ENCODE measurements at regions not wholly inside any gene's neighbourhood (a gene's known extent, or its start where the extent isn't known, plus 50 kb on each side); places are given as distances from the start of the nearest gene placed in this dataset.

DNA sequence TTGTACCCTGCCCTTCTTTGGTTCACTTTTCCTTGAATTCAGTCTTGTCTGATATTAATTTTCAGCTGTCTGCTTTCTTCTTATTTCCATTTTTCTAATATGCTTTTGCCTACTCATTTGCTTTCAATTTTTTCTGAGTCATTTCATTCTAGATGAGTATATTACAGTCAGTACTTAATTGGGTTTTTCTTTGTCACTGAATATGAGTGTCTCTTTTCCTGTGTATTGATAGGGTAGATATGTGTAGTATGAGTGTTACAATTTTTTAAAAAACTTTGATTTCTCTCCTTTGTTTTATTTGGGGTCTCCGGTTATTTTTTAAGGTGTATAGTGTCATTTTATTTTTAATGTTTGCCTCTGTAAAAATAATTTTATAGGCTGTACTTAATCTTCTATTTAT, 222.2 kb downstream of the IDS start:
- TF ChIP-seq, protein P1, sequence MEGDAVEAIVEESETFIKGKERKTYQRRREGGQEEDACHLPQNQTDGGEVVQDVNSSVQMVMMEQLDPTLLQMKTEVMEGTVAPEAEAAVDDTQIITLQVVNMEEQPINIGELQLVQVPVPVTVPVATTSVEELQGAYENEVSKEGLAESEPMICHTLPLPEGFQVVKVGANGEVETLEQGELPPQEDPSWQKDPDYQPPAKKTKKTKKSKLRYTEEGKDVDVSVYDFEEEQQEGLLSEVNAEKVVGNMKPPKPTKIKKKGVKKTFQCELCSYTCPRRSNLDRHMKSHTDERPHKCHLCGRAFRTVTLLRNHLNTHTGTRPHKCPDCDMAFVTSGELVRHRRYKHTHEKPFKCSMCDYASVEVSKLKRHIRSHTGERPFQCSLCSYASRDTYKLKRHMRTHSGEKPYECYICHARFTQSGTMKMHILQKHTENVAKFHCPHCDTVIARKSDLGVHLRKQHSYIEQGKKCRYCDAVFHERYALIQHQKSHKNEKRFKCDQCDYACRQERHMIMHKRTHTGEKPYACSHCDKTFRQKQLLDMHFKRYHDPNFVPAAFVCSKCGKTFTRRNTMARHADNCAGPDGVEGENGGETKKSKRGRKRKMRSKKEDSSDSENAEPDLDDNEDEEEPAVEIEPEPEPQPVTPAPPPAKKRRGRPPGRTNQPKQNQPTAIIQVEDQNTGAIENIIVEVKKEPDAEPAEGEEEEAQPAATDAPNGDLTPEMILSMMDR (IDR thresholded peaks at IDR 0.05; ENCODE audit: low read depth, low read length) = no peak
- no peak overlapping the region for H3K4me3 ChIP-seq (ENCODE audit: low read depth, low read length)

DNA sequence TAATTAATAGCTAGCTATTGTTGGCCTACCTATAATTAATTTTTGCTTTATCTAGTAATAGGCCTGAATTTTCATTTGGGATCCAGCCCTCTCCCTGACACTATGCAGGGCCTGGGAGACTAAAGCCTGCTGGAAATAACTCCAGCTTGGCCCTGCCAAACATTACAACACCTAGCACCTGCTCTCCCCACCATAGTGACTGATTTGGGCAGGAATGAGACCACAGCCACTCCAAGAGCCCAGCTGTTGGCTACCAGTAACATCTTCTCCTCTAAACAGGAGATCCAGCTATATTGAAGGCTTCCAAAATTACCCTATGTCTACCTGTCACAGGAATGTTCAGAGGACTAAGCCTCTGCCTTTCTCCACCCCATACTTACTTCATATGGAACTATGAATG, 225.1 kb downstream of the IDS start:
- H3K4me3 ChIP-seq (ENCODE audit: low read depth, low read length) = no peak overlapping the region
- TF ChIP-seq, protein P1 (IDR thresholded peaks at IDR 0.05; ENCODE audit: low read depth, low read length) = no peak

DNA sequence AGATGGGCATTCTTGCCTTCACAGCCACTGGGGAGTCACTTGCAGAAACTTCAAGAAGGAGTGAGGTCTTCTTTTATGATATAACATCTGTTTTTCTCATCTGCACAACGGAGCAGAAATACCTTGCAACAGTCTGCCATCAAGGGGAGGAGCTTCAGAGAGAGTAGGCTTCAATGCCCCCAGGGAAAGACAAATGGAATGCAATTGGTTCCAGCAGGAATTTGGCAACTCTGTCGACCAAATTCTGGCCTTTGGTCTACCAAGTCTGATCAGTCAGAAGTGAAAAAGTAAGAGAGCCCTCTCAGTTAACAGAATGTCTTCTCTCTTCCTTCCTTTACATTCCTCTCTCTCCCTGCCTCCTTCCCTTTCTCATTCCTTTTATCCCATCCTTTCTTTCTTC, 229.3 kb downstream of the IDS start:
- H3K4me3 ChIP-seq (ENCODE audit: low read depth, low read length) = no peak overlapping the region
- TF ChIP-seq, protein P1 (IDR thresholded peaks at IDR 0.05; ENCODE audit: low read depth, low read length) = no peak

DNA sequence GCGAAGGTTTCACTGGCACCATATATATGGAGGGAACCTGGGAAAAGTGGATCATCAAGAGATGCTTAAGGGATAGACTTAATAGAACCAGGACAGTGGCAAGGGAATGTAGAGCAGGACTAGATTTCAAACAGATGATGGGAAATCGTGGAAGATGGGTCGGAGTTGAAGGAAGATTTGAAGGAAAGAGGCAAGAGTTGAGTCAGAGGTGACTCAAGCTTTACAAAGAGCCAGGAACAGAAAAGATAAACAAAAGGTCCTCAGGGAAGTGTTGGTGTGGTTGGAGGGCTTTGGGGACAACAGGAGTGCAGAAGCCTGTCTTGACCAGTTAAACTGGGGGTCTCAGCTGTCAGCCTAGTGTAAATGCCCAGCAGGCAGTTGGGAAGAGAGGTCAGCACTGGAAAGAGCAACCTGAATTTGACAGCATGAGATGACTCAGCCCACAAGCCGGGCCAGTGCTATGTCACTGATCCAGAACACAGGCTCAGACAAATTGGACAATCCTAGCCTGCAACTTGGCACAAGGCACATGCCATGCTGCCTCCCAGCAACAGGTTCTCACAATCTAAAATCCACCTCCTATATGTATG, 230.5 kb downstream of the IDS start:
- H3K4me3 ChIP-seq (ENCODE audit: low read depth, low read length) = no peak overlapping the region

DNA sequence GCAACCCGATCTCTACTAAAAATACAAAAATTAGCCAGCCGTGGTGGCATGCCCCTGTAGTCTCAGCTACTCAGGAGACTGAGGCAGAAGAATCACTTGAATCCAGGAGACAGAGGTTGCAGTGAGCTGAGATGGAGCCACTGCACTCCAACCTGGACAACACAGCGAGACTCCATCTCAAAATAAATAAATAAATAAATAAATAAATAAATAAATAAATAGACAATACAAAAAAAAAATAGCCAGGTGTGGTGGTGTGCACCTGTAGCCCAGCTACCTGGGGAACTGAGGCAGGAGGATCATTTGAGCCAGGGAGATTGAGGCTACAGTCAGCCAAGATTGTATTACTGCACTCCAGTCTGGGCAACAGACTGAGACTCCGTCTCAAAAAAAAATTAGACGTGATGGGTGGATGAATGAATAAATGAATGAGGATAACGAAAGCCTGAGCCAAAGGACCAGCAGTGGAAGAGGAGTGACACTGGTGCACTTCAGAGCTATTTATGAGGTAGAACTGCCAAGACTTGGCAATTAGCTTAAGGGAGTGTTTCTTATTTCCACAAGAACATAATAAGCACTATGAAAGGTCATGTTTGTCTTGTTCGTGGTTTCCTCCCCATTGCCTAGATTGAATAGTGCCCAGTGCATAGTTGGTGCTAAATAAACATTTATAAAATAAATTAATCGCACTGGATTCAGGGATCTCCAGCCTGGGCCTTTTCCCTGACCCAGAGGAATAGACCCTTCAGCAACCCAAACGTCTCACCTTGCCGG, 232.2 kb downstream of the IDS start:
- TF ChIP-seq, protein P1 (IDR thresholded peaks at IDR 0.05; ENCODE audit: low read depth, low read length) = no peak
- no peak overlapping the region for H3K4me3 ChIP-seq (ENCODE audit: low read depth, low read length)

More for the DNA sequence above, 230.5 kb downstream of the IDS start:
- TF ChIP-seq, protein P1 (IDR thresholded peaks at IDR 0.05; ENCODE audit: low read depth, low read length) = no peak

DNA sequence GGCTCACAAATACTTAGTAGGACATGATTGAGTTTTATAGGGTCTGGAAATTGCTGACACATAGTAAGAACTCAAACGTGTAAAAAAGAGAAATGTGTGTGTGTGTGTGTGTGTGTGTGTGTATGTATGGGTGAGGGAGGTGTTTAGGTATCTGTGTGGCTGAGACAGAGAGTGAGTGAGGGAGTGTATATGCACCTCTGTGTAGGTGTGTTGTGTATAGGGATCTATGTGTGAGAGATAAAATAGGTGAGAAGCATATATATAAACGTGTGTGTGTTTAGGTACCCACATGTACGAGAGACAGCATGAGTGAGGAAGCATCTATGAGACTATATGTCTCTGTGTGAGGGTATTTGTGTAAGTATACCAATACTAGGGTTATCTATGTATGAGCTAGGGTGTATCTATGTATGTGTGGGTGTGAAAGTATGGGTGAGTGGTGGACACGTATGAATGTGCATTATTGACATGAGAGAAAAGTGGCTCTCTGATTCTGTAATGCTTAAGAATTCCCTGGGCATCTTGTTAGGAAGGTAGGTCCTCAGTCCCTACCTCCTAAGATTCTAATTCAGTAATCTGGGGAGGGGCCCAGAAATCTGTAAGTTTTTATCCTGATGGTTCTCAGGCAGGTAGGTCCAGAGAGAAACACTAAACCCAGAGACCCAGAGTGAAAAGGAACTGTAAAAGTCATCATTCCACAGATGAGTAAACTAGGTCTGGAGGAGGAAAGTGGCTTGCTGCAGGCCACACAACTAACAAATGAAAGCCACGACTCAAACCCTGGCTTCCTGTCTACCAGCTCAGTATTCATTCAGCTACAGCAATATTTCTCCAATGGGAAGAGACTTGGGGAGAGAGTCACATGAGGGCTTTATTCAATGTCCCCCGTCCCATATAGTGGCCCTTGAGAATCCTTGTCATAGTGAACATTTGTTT, 237.0 kb downstream of the IDS start:
- no peak overlapping the region for H3K4me3 ChIP-seq (ENCODE audit: low read depth, low read length)
- TF ChIP-seq, protein P1 (IDR thresholded peaks at IDR 0.05; ENCODE audit: low read depth, low read length) = no peak

All from WI38 (cell line).